ENCODE measurements at regions not wholly inside any gene's neighbourhood (a gene's known extent, or its start where the extent isn't known, plus 50 kb on each side); places are given as distances from the start of the nearest gene placed in this dataset.

GRCh38 chr3:72191209-72191960 is 406.4 kb upstream of the PROK2 start:
- no peak for TF ChIP-seq POLR2AphosphoS5 (IDR thresholded peaks at IDR 0.05)
- no peak for TF ChIP-seq CTCF (IDR thresholded peaks at IDR 0.05)
- no peak for TF ChIP-seq EP300 (IDR thresholded peaks at IDR 0.05)
- no peak for TF ChIP-seq POLR2A (IDR thresholded peaks at IDR 0.05)
